B cell (primary cell): ENCODE measurements at regions not wholly inside any gene's neighbourhood (a gene's known extent, or its start where the extent isn't known, plus 50 kb on each side); places are given as distances from the start of the nearest gene placed in this dataset.

Experiments
- ATAC-seq: fragments of 200-7000 bp; cut with Tn5 transposase; one replicate; pipeline ENCODE4 v1.10.0; 2021; ENCODE audit warnings: low read depth, mild to moderate bottlenecking, moderate number of reproducible peaks, moderate library complexity
- CTCF ChIA-PET: fragments of 350-600 bp; sonication (Branson Sonifier 250); formaldehyde crosslinking; loops from one replicate; lab custom pipeline; 2021; ENCODE audit warnings: antibody characterized with exemption, inconsistent platforms; lab: Charles Lee
- POLR2A ChIA-PET: fragments of 350-600 bp; sonication (Branson Sonifier 250); formaldehyde crosslinking; loops from one replicate; lab custom pipeline; 2021; ENCODE audit warnings: antibody characterized with exemption; lab: Charles Lee
- DNase-seq: peaks from one replicate; pipeline ENCODE4 v3.0.0; 2013
- H2AFZ ChIP-seq: 2 replicates; pipeline ENCODE4 v1.6.1; 2012; ENCODE audit warnings: mild to moderate bottlenecking, low read depth, low read length; ENCODE audit not compliant: insufficient read depth, poor library complexity, severe bottlenecking
- H3K27ac ChIP-seq, 2 donors: 1 replicate in 1 of 2; 2 replicates in 1 of 2; pipeline ENCODE4 v1.5.1; 2012 to 2013; ENCODE audit warnings: low read length in 2 of 2, mild to moderate bottlenecking in 2 of 2, moderate library complexity in 1 of 2
- H3K27me3 ChIP-seq, 4 experiments: fragments of 200-600 bp in 1 of 4; sonication (generic) in 1 of 4; replicated peaks in 1 of 4; 1 replicate in 2 of 4; 2 replicates in 2 of 4; pipeline versions ENCODE4 v1.6.1 to v1.7.0; 2013 to 2016; ENCODE audit warnings: low read length in 3 of 4, mild to moderate bottlenecking in 2 of 4, mixed read lengths in 1 of 4, moderate library complexity in 1 of 4; ENCODE audit not compliant: insufficient read depth in 4 of 4, control insufficient read depth in 3 of 4; ENCODE audit errors: control extremely low read depth in 1 of 4
- H3K36me3 ChIP-seq, 2 experiments: replicated peaks in 1 of 2; 1 replicate in 1 of 2; 2 replicates in 1 of 2; pipeline versions ENCODE4 v1.6.1 to v1.7.1; 2013; ENCODE audit warnings: low read length in 1 of 2; ENCODE audit not compliant: insufficient read depth in 2 of 2, control insufficient read depth in 1 of 2; ENCODE audit errors: control extremely low read depth in 1 of 2, extremely low read depth in 1 of 2
- H3K4me1 ChIP-seq, 2 donors: fragments of 200-600 bp in 1 of 2; sonication (generic) in 1 of 2; 1 replicate in 1 of 2; 2 replicates in 1 of 2; pipeline versions ENCODE4 v1.5.1 to v1.6.1; 2013 to 2017; ENCODE audit warnings: low read length in 2 of 2; ENCODE audit not compliant: control insufficient read depth in 2 of 2, insufficient read depth in 2 of 2
- H3K4me2 ChIP-seq: replicated peaks from 2 replicates; pipeline ENCODE3; 2012; ENCODE audit warnings: mild to moderate bottlenecking, low read depth, low read length; ENCODE audit not compliant: poor library complexity, severe bottlenecking
- H3K4me3 ChIP-seq, 5 experiments: fragments of 200-600 bp in 1 of 5; sonication (generic) in 1 of 5; 1 replicate in 3 of 5; 2 replicates in 2 of 5; pipeline versions ENCODE4 v1.5.1 to v1.7.0; 2011 to 2016; ENCODE audit warnings: low read length in 4 of 5, mild to moderate bottlenecking in 4 of 5, low read depth in 2 of 5, control low read depth in 1 of 5, moderate library complexity in 1 of 5; ENCODE audit not compliant: insufficient read depth in 1 of 5; ENCODE audit errors: control extremely low read depth in 1 of 5, extremely low read depth in 1 of 5
- H3K79me2 ChIP-seq: fragments of 200-600 bp; sonication (generic); one replicate; pipeline ENCODE4 v1.6.0; 2016; ENCODE audit warnings: low read length; ENCODE audit not compliant: control insufficient read depth, insufficient read depth
- H3K9ac ChIP-seq: fragments of 200-600 bp; sonication (generic); 2 replicates; pipeline ENCODE4 v1.6.1; 2017; ENCODE audit warnings: mild to moderate bottlenecking, low read length, moderate library complexity
- H3K9me3 ChIP-seq, 3 donors: one replicate each; pipeline versions ENCODE4 v1.6.1 to v1.7.1; 2013; ENCODE audit warnings: low read length in 2 of 3; ENCODE audit not compliant: control insufficient read depth in 2 of 3, insufficient read depth in 1 of 3; ENCODE audit errors: control extremely low read depth in 1 of 3
- H4K20me1 ChIP-seq: 2 replicates; pipeline ENCODE4 v1.6.0; 2012; ENCODE audit warnings: mild to moderate bottlenecking, low read length; ENCODE audit not compliant: insufficient read depth, control insufficient read depth, poor library complexity, severe bottlenecking
- H3K27ac Mint-ChIP-seq: one replicate; pipeline ENCODE4 v1.8.0; 2021; ENCODE audit warnings: mixed read lengths
- H3K27me3 Mint-ChIP-seq: one replicate; pipeline ENCODE4 v1.8.0; 2021; ENCODE audit warnings: mixed read lengths
- H3K4me1 Mint-ChIP-seq: one replicate; pipeline ENCODE4 v1.8.0; 2021; ENCODE audit warnings: mixed read lengths
- H3K4me3 Mint-ChIP-seq: one replicate; pipeline ENCODE4 v1.8.0; 2021; ENCODE audit warnings: mixed read lengths
- H3K9me3 Mint-ChIP-seq: one replicate; pipeline ENCODE4 v1.8.0; 2022; ENCODE audit warnings: mixed read lengths; ENCODE audit not compliant: insufficient read depth
- CTCF ChIP-seq: fragments of 200-600 bp; IDR thresholded peaks from one replicate; pipeline ENCODE4 v1.8.0; 2022; ENCODE audit warnings: antibody characterized with exemption, mild to moderate bottlenecking
- EZH2 ChIP-seq: IDR thresholded peaks from 2 replicates; pipeline ENCODE4 v1.6.1; 2012; ENCODE audit warnings: borderline replicate concordance, low read depth, mild to moderate bottlenecking, moderate library complexity, low read length; ENCODE audit not compliant: insufficient read depth, poor library complexity, severe bottlenecking
- WGBS: methylation state at CpG from one replicate; pipeline ENCODE4 v1.1.5; 2013; ENCODE audit warnings: missing lambda C conversion rate; ENCODE audit not compliant: insufficient coverage; 5-methylcytosine and 5-hydroxymethylcytosine counted together
- intact Hi-C: fragments of 100-400 bp; cut with micrococcal nuclease; formaldehyde crosslinking; loops from one replicate; pipeline ENCODE4 v1.10.0; 2022

GRCh38 chr2:57859755-57860154, 186.9 kb upstream of the VRK2 start:
- H3K4me3 Mint-ChIP-seq, result no peak overlapping the region
- intact Hi-C loops, result no loop called here
- ChIA-PET CTCF (no interaction called here), POLR2A (no interaction called here)
- no peak overlapping the region for H3K9ac ChIP-seq
- H3K4me3 ChIP-seq, result no peak overlapping the region
- no peaks in the 10 kb centered on the region for H3K9me3 ChIP-seq
- H3K36me3 ChIP-seq, result no peaks in the 10 kb centered on the region
- no peaks in the 10 kb centered on the region for H4K20me1 ChIP-seq
- DNase-seq (no peak), ATAC-seq (no peak)
- no peak overlapping the region for H3K4me2 ChIP-seq
- H2AFZ ChIP-seq, result no peak overlapping the region
- H3K4me1 Mint-ChIP-seq, result no peaks in the 10 kb centered on the region
- WGBS, result no CpG with 5 or more reads among the region's 2 CpGs
- TF ChIP-seq CTCF (no peak), EZH2 (no peak)
- H3K27ac ChIP-seq, result no peak overlapping the region
- no peaks in the 10 kb centered on the region for H3K27me3 ChIP-seq
- no peaks in the 10 kb centered on the region for H3K4me1 ChIP-seq
- H3K27me3 Mint-ChIP-seq, result no peaks in the 10 kb centered on the region
- H3K9me3 Mint-ChIP-seq, result no peaks in the 10 kb centered on the region
- no peak overlapping the region for H3K27ac Mint-ChIP-seq
- no peaks in the 10 kb centered on the region for H3K79me2 ChIP-seq

- POLR2A ChIA-PET, result no interaction called here
- WGBS, result no CpG with 5 or more reads among the region's 2 CpGs
- no peaks in the 10 kb centered on the region for H4K20me1 ChIP-seq
- no peaks in the 10 kb centered on the region for H3K27me3 ChIP-seq
- Mint-ChIP-seq H3K27me3 (no peaks in the 10 kb centered on the region), H3K27ac (no peak overlapping the region), H3K4me3 (no peak overlapping the region), H3K4me1 (no peaks in the 10 kb centered on the region), H3K9me3 (no peaks in the 10 kb centered on the region)
- intact Hi-C loops, result no loop called here
- H3K36me3 ChIP-seq, result no peaks in the 10 kb centered on the region
- no peaks in the 10 kb centered on the region for H3K4me1 ChIP-seq
- H3K9me3 ChIP-seq, result no peaks in the 10 kb centered on the region
- H3K4me3 ChIP-seq, result no peak overlapping the region
- no peak for DNase-seq
- H3K79me2 ChIP-seq, result no peaks in the 10 kb centered on the region
- H3K9ac ChIP-seq, result no peak overlapping the region
- TF ChIP-seq CTCF, result no peak
- no peak for TF ChIP-seq EZH2
- H3K4me2 ChIP-seq, result no peak overlapping the region
- H2AFZ ChIP-seq, result no peak overlapping the region
- ATAC-seq, result no peak
- no peak overlapping the region for H3K27ac ChIP-seq
- CTCF ChIA-PET, result interaction anchor here (0.8 kb wide), 1 partner anchor 44 kb away, joined by 3 read pairs; no protein-coding TSS in a partner anchor
Observed at GRCh38 chr2:57862153-57862552, 184.5 kb upstream of the VRK2 start.
